ENCODE measurements at regions not wholly inside any gene's neighbourhood (a gene's known extent, or its start where the extent isn't known, plus 50 kb on each side); places are given as distances from the start of the nearest gene placed in this dataset.
A peak's percentile ranks its signal among the peaks of the same experiment; 100 is the strongest.

GRCh38 chr4:133920236-133920635, 281.4 kb downstream of the PABPC4L start:
- Histone ChIP-seq H3K36me3 (replicated peaks) (no peaks in the 10 kb centered on the region), H3K4me1 (peaks cover 2% of the 10 kb centered on the region; the same call in 1 of the 2 replicates), H3K9me3 (peaks cover 3% of the 10 kb centered on the region; the same call in 1 of the 2 replicates), H3K4me3 (no peak overlapping the region), H3K27me3 (ENCODE audit: low read depth) (no peaks in the 10 kb centered on the region)
- in situ Hi-C loops (cut with MboI; ENCODE audit: low sequenced_read_pairs), result no loop called here
- no peak for DNase-seq (ENCODE audit: low spot score in 2 of 2)

- in situ Hi-C loops (cut with MboI; ENCODE audit: low sequenced_read_pairs), result no loop called here
- H3K27me3 ChIP-seq (ENCODE audit: low read depth), result no peaks in the 10 kb centered on the region
- DNase-seq (ENCODE audit: low spot score in 2 of 2), result no peak
- H3K36me3 ChIP-seq (replicated peaks), result no peaks in the 10 kb centered on the region
- H3K4me1 ChIP-seq, result no peaks in the 10 kb centered on the region
- no peak overlapping the region for H3K4me3 ChIP-seq
- H3K9me3 ChIP-seq, result no peaks in the 10 kb centered on the region
Observed at GRCh38 chr4:133910165-133910564, 291.4 kb downstream of the PABPC4L start.

GRCh38 chr4:133903029-133903428, 298.6 kb downstream of the PABPC4L start:
- Histone ChIP-seq H3K27me3 (ENCODE audit: low read depth) (no peaks in the 10 kb centered on the region), H3K36me3 (replicated peaks) (no peaks in the 10 kb centered on the region), H3K9me3 (no peaks in the 10 kb centered on the region), H3K4me3 (no peak overlapping the region), H3K4me1 (no peaks in the 10 kb centered on the region)
- DNase-seq (ENCODE audit: low spot score in 2 of 2), result no peak
- in situ Hi-C loops (cut with MboI; ENCODE audit: low sequenced_read_pairs), result no loop called here

- Histone ChIP-seq H3K36me3 (replicated peaks) (no peaks in the 10 kb centered on the region), H3K9me3 (no peaks in the 10 kb centered on the region), H3K27me3 (ENCODE audit: low read depth) (no peaks in the 10 kb centered on the region), H3K4me1 (peaks cover 4% of the 10 kb centered on the region), H3K4me3 (no peak overlapping the region)
- in situ Hi-C loops (cut with MboI; ENCODE audit: low sequenced_read_pairs), result no loop called here
- peak; percentile 53 to 54 for DNase-seq (ENCODE audit: low spot score in 2 of 2)
Observed at GRCh38 chr4:133891011-133891410, 310.6 kb downstream of the PABPC4L start.

- Histone ChIP-seq H3K27me3 (ENCODE audit: low read depth) (no peaks in the 10 kb centered on the region), H3K4me3 (no peak overlapping the region), H3K4me1 (peaks cover 4% of the 10 kb centered on the region), H3K36me3 (replicated peaks) (no peaks in the 10 kb centered on the region), H3K9me3 (no peaks in the 10 kb centered on the region)
- in situ Hi-C loops (cut with MboI; ENCODE audit: low sequenced_read_pairs), result no loop called here
- DNase-seq (ENCODE audit: low spot score in 2 of 2), result no peak
Observed at GRCh38 chr4:133887723-133888122, 313.9 kb downstream of the PABPC4L start.

- Histone ChIP-seq H3K9me3 (no peaks in the 10 kb centered on the region), H3K4me3 (no peak overlapping the region), H3K36me3 (replicated peaks) (no peaks in the 10 kb centered on the region), H3K4me1 (no peaks in the 10 kb centered on the region), H3K27me3 (ENCODE audit: low read depth) (no peaks in the 10 kb centered on the region)
- in situ Hi-C loops (cut with MboI; ENCODE audit: low sequenced_read_pairs), result no loop called here
- no peak for DNase-seq (ENCODE audit: low spot score in 2 of 2)
Observed at GRCh38 chr4:133869486-133869885, 332.1 kb downstream of the PABPC4L start.

GRCh38 chr4:133868856-133869255, 332.7 kb downstream of the PABPC4L start:
- in situ Hi-C loops (cut with MboI; ENCODE audit: low sequenced_read_pairs), result no loop called here
- no peaks in the 10 kb centered on the region for H3K4me1 ChIP-seq
- H3K9me3 ChIP-seq, result no peaks in the 10 kb centered on the region
- DNase-seq (ENCODE audit: low spot score in 2 of 2), result no peak
- H3K4me3 ChIP-seq, result no peak overlapping the region
- H3K36me3 ChIP-seq (replicated peaks), result no peaks in the 10 kb centered on the region
- no peaks in the 10 kb centered on the region for H3K27me3 ChIP-seq (ENCODE audit: low read depth)

GRCh38 chr4:133866328-133866699, 335.3 kb downstream of the PABPC4L start:
- Histone ChIP-seq H3K4me1 (no peaks in the 10 kb centered on the region), H3K27me3 (ENCODE audit: low read depth) (no peaks in the 10 kb centered on the region), H3K36me3 (replicated peaks) (no peaks in the 10 kb centered on the region), H3K9me3 (no peaks in the 10 kb centered on the region), H3K4me3 (no peak overlapping the region)
- no peak for DNase-seq (ENCODE audit: low spot score in 2 of 2)
- in situ Hi-C loops (cut with MboI; ENCODE audit: low sequenced_read_pairs), result no loop called here

- H3K27me3 ChIP-seq (ENCODE audit: low read depth), result no peaks in the 10 kb centered on the region
- in situ Hi-C loops (cut with MboI; ENCODE audit: low sequenced_read_pairs), result no loop called here
- no peak overlapping the region for H3K4me3 ChIP-seq
- H3K36me3 ChIP-seq (replicated peaks), result no peaks in the 10 kb centered on the region
- no peaks in the 10 kb centered on the region for H3K9me3 ChIP-seq
- DNase-seq (ENCODE audit: low spot score in 2 of 2), result no peak
- no peaks in the 10 kb centered on the region for H3K4me1 ChIP-seq
Observed at GRCh38 chr4:133865612-133866327, 335.8 kb downstream of the PABPC4L start.

GRCh38 chr4:133863153-133863552, 338.4 kb downstream of the PABPC4L start:
- Histone ChIP-seq H3K9me3 (no peaks in the 10 kb centered on the region), H3K27me3 (ENCODE audit: low read depth) (no peaks in the 10 kb centered on the region), H3K4me1 (no peaks in the 10 kb centered on the region), H3K4me3 (no peak overlapping the region), H3K36me3 (replicated peaks) (no peaks in the 10 kb centered on the region)
- no peak for DNase-seq (ENCODE audit: low spot score in 2 of 2)
- in situ Hi-C loops (cut with MboI; ENCODE audit: low sequenced_read_pairs), result no loop called here

- Histone ChIP-seq H3K4me3 (no peak overlapping the region), H3K9me3 (no peaks in the 10 kb centered on the region), H3K27me3 (ENCODE audit: low read depth) (no peaks in the 10 kb centered on the region), H3K36me3 (replicated peaks) (no peaks in the 10 kb centered on the region), H3K4me1 (no peaks in the 10 kb centered on the region)
- DNase-seq (ENCODE audit: low spot score in 2 of 2), result no peak
- in situ Hi-C loops (cut with MboI; ENCODE audit: low sequenced_read_pairs), result no loop called here
Observed at GRCh38 chr4:133856731-133857355, 344.7 kb downstream of the PABPC4L start.

- H3K36me3 ChIP-seq (replicated peaks), result no peaks in the 10 kb centered on the region
- H3K27me3 ChIP-seq (ENCODE audit: low read depth), result no peaks in the 10 kb centered on the region
- no peak for DNase-seq (ENCODE audit: low spot score in 2 of 2)
- H3K4me1 ChIP-seq, result no peaks in the 10 kb centered on the region; the same call in 1 of the 2 replicates
- H3K9me3 ChIP-seq, result no peaks in the 10 kb centered on the region
- in situ Hi-C loops (cut with MboI; ENCODE audit: low sequenced_read_pairs), result no loop called here
- no peak overlapping the region for H3K4me3 ChIP-seq
Observed at GRCh38 chr4:133855001-133855400, 346.6 kb downstream of the PABPC4L start.

- in situ Hi-C loops (cut with MboI; ENCODE audit: low sequenced_read_pairs), result no loop called here
- H3K4me1 ChIP-seq, result no peaks in the 10 kb centered on the region
- H3K27me3 ChIP-seq (ENCODE audit: low read depth), result no peaks in the 10 kb centered on the region
- H3K4me3 ChIP-seq, result no peak overlapping the region
- no peaks in the 10 kb centered on the region for H3K9me3 ChIP-seq
- no peak for DNase-seq (ENCODE audit: low spot score in 2 of 2)
- no peaks in the 10 kb centered on the region for H3K36me3 ChIP-seq (replicated peaks)
Observed at GRCh38 chr4:133839326-133839725, 362.3 kb downstream of the PABPC4L start.

GRCh38 chr4:133823177-133823576, 378.4 kb downstream of the PABPC4L start:
- in situ Hi-C loops (cut with MboI; ENCODE audit: low sequenced_read_pairs), result no loop called here
- Histone ChIP-seq H3K9me3 (no peaks in the 10 kb centered on the region), H3K4me3 (no peak overlapping the region), H3K27me3 (ENCODE audit: low read depth) (no peaks in the 10 kb centered on the region), H3K36me3 (replicated peaks) (no peaks in the 10 kb centered on the region), H3K4me1 (no peaks in the 10 kb centered on the region)
- no peak for DNase-seq (ENCODE audit: low spot score in 2 of 2)
